HCT116 (cell line): ENCODE measurements at regions not wholly inside any gene's neighbourhood (a gene's known extent, or its start where the extent isn't known, plus 50 kb on each side); places are given as distances from the start of the nearest gene placed in this dataset.
"Not testable (repeated sequence)": the region's sequence is repeated elsewhere in the genome, so short reads cannot be mapped to it uniquely, and the experiment has no call there.

Experiments
- ATAC-seq: fragments of 200-7000 bp; cut with Tn5 transposase; 2 replicates; pipeline ENCODE4 v1.9.1; 2020; ENCODE audit warnings: mild to moderate bottlenecking, moderate library complexity
- BruUV-seq: library from RNA; stranded (reverse); fragments of 400-500 nt; replicated peaks from 2 replicates; lab custom pipeline; 2021; lab: Mats Ljungman, UMichigan
- CTCF ChIA-PET: fragments of 300-600 bp; sonication (Branson Sonifier 250); formaldehyde crosslinking; loops from one replicate; lab custom pipeline; 2021; ENCODE audit warnings: antibody characterized with exemption; lab: Charles Lee
- POLR2A ChIA-PET: fragments of 300-600, 350-600 bp; sonication (Branson Sonifier 250); formaldehyde crosslinking; loops from one replicate; lab custom pipeline; 2021; ENCODE audit warnings: antibody characterized with exemption; lab: Charles Lee
- RAD21 ChIA-PET, 2 experiments: fragments of 300-600 bp; sonication (Branson Sonifier 250); formaldehyde crosslinking; loops; one replicate each; lab custom pipeline; 2023; ENCODE audit warnings: low total read pairs in 2 of 2; ENCODE audit not compliant: uncharacterized antibody in 2 of 2, unreplicated experiment in 2 of 2, low non-redundant PET in 1 of 2; lab: Charles Lee
- DNase-seq: peaks from one replicate; pipeline ENCODE4 v3.0.0-alpha.2; 2010; ENCODE audit warnings: low read depth, low spot score
- H2AFZ ChIP-seq: fragments of 200-600 bp; shearing (Covaris generic), sonication (generic); 2 replicates; pipeline ENCODE4 v1.6.1; 2017; ENCODE audit warnings: low read depth, mixed run types, mixed read lengths, antibody characterized with exemption, low read length; ENCODE audit not compliant: poor library complexity, severe bottlenecking
- H3K27ac ChIP-seq: 2 replicates; pipeline ENCODE4 v1.5.1; 2012; ENCODE audit warnings: low read depth, low read length
- H3K27me3 ChIP-seq: fragments of 200-600 bp; sonication (generic); 2 replicates; pipeline ENCODE4 v1.6.1; 2016; ENCODE audit warnings: mixed run types, low read length, mixed read lengths; ENCODE audit not compliant: insufficient read depth
- H3K36me3 ChIP-seq, 2 experiments: fragments of 200-500 bp in 1 of 2; fragments of 200-600 bp in 1 of 2; sonication (Bioruptor generic) in 1 of 2; sonication (generic) in 1 of 2; 2 replicates each; pipeline versions ENCODE4 v1.5.1 to v1.6.1; 2014 to 2016; ENCODE audit warnings: low read length in 2 of 2, inconsistent platforms in 1 of 2, mixed read lengths in 1 of 2, mixed run types in 1 of 2; ENCODE audit not compliant: insufficient read depth in 2 of 2, control insufficient read depth in 1 of 2
- H3K4me1 ChIP-seq, 2 experiments: fragments of 200-600 bp in 1 of 2; sonication (generic) in 1 of 2; 2 replicates each; pipeline versions ENCODE4 v1.5.1 to v1.6.1; 2012 to 2017; ENCODE audit warnings: low read length in 2 of 2, inconsistent platforms in 1 of 2, mild to moderate bottlenecking in 1 of 2, mixed read lengths in 1 of 2, mixed run types in 1 of 2, moderate library complexity in 1 of 2; ENCODE audit not compliant: insufficient read depth in 2 of 2, control insufficient read depth in 1 of 2
- H3K4me2 ChIP-seq: fragments of 200-600 bp; sonication (generic); 2 replicates; pipeline ENCODE4 v1.6.1; 2017; ENCODE audit warnings: mixed run types, low read length, mixed read lengths
- H3K4me3 ChIP-seq, 2 experiments: fragments of 200-600 bp in 1 of 2; sonication (generic) in 1 of 2; replicated peaks in 1 of 2; 2 replicates each; pipeline ENCODE4 v1.5.1; 2011 to 2016; ENCODE audit warnings: low read length in 2 of 2, control low read depth in 1 of 2, low read depth in 1 of 2, mild to moderate bottlenecking in 1 of 2, mixed read lengths in 1 of 2, mixed run types in 1 of 2
- H3K79me2 ChIP-seq: fragments of 200-600 bp; sonication (generic); 2 replicates; pipeline ENCODE4 v1.6.1; 2017; ENCODE audit warnings: mild to moderate bottlenecking, mixed run types, low read length, moderate library complexity, mixed read lengths; ENCODE audit not compliant: insufficient read depth
- H3K9ac ChIP-seq: fragments of 200-600 bp; sonication (generic); 2 replicates; pipeline ENCODE4 v1.6.1; 2016; ENCODE audit warnings: low read length, mixed read lengths
- H3K9me2 ChIP-seq: fragments of 200-600 bp; sonication (generic), shearing (Covaris generic); 2 replicates; pipeline ENCODE4 v1.6.1; 2017; ENCODE audit warnings: mixed run types, mild to moderate bottlenecking, moderate library complexity; ENCODE audit not compliant: insufficient read depth
- H3K9me3 ChIP-seq, 2 experiments: fragments of 200-500 bp in 1 of 2; fragments of 200-600 bp in 1 of 2; sonication (Bioruptor generic) in 1 of 2; sonication (generic) in 1 of 2; 2 replicates each; pipeline ENCODE4 v1.6.1; 2014 to 2017; ENCODE audit warnings: low read length in 2 of 2, mixed read lengths in 2 of 2, inconsistent platforms in 1 of 2, low read depth in 1 of 2, mild to moderate bottlenecking in 1 of 2, mixed run types in 1 of 2, moderate library complexity in 1 of 2; ENCODE audit not compliant: control insufficient read depth in 1 of 2, insufficient read depth in 1 of 2
- H4K20me1 ChIP-seq: fragments of 200-600 bp; sonication (generic), shearing (Covaris generic); 2 replicates; pipeline ENCODE4 v1.6.1; 2017; ENCODE audit warnings: mixed run types, mild to moderate bottlenecking, moderate library complexity; ENCODE audit not compliant: insufficient read depth
- ATF3 ChIP-seq: IDR thresholded peaks from 2 replicates; pipeline ENCODE4 v1.6.1; 2012
- CTCF ChIP-seq, 3 experiments: fragments of 200-600 bp in 1 of 3; sonication (generic) in 1 of 3; IDR thresholded peaks in 2 of 3; conservative IDR thresholded peaks in 1 of 3; 2 replicates each; pipeline ENCODE4 v1.5.1; 2012 to 2017; ENCODE audit warnings: low read depth in 2 of 3, low read length in 2 of 3, antibody characterized with exemption in 1 of 3, borderline replicate concordance in 1 of 3, control low read depth in 1 of 3, mild to moderate bottlenecking in 1 of 3, mixed read lengths in 1 of 3, mixed run types in 1 of 3, moderate library complexity in 1 of 3; ENCODE audit not compliant: insufficient read depth in 1 of 3
- EGR1 ChIP-seq: IDR thresholded peaks from 2 replicates; pipeline ENCODE4 v1.6.1; 2012; ENCODE audit warnings: low read depth
- EZH2phosphoT487 ChIP-seq: fragments of 200-600 bp; IDR thresholded peaks from 2 replicates; pipeline ENCODE4 v1.6.1; 2018; ENCODE audit warnings: antibody characterized with exemption, borderline replicate concordance
- MAX ChIP-seq: IDR thresholded peaks from 2 replicates; pipeline ENCODE4 v1.6.1; 2012
- POLR2AphosphoS5 ChIP-seq: IDR thresholded peaks from 2 replicates; pipeline ENCODE4 v1.6.1; 2011; ENCODE audit warnings: mild to moderate bottlenecking, low read depth, low read length, moderate library complexity
- SIN3A ChIP-seq: IDR thresholded peaks from 2 replicates; pipeline ENCODE4 v1.6.1; 2012; ENCODE audit warnings: low read depth
- SP1 ChIP-seq: IDR thresholded peaks from 2 replicates; pipeline ENCODE4 v1.6.1; 2012; ENCODE audit warnings: low read depth
- SRF ChIP-seq: IDR thresholded peaks from 2 replicates; pipeline ENCODE4 v1.6.1; 2012; ENCODE audit warnings: low read depth
- YY1 ChIP-seq: IDR thresholded peaks from 2 replicates; pipeline ENCODE4 v1.6.1; 2011; ENCODE audit warnings: low read length, low read depth, moderate library complexity, mild to moderate bottlenecking; ENCODE audit not compliant: insufficient replicate concordance; ENCODE audit errors: extremely low read depth
- ZBTB33 ChIP-seq: IDR thresholded peaks from 2 replicates; pipeline ENCODE4 v1.6.1; 2011; ENCODE audit warnings: mild to moderate bottlenecking, low read length, moderate library complexity; ENCODE audit not compliant: insufficient replicate concordance; ENCODE audit errors: extremely low read depth
- ZFX ChIP-seq: fragments of 450-650 bp; IDR thresholded peaks from 2 replicates; pipeline ENCODE4 v1.6.1; 2017
- intact Hi-C: fragments of 100-400 bp; cut with micrococcal nuclease; formaldehyde crosslinking; loops from 2 replicates; pipeline ENCODE4 v1.10.0; 2022

- H3K4me2 ChIP-seq, ATAC-seq, CTCF ChIA-PET, DNase-seq, intact Hi-C loops, H3K27ac ChIP-seq, H4K20me1 ChIP-seq, H3K4me3 ChIP-seq, RAD21 ChIA-PET, H3K4me1 ChIP-seq, H2AFZ ChIP-seq, H3K9ac ChIP-seq, BruUV-seq, H3K36me3 ChIP-seq, H3K9me3 ChIP-seq, POLR2A ChIA-PET, H3K9me2 ChIP-seq, H3K79me2 ChIP-seq: not testable (repeated sequence)
- H3K27me3 ChIP-seq: peaks cover 12% of the 10 kb centered on the region
Measured at GRCh38 chr4:54409270-54409817, 180.3 kb downstream of the PDGFRA start.

GRCh38 chr4:54414545-54414944, 185.5 kb downstream of the PDGFRA start:
- no peak for ATAC-seq
- Histone ChIP-seq H3K27me3 (no peaks in the 10 kb centered on the region), H3K4me2 (no peak overlapping the region), H3K79me2 (no peaks in the 10 kb centered on the region), H3K4me1 (no peaks in the 10 kb centered on the region), H3K9me2 (no peaks in the 10 kb centered on the region), H3K27ac (no peak overlapping the region), H4K20me1 (no peaks in the 10 kb centered on the region), H3K36me3 (no peaks in the 10 kb centered on the region), H3K4me3 (no peak overlapping the region), H3K9me3 (0 out of 4 replicates have a peak, but pooled peaks cover 0 to 3% of the 10 kb centered on the region in 2 experiments), H2AFZ (no peak overlapping the region), H3K9ac (no peak overlapping the region)
- RAD21 ChIA-PET: no interaction called here
- no peak for DNase-seq
- CTCF ChIA-PET: no interaction called here
- BruUV-seq: no TSS peak
- POLR2A ChIA-PET: no interaction called here
- intact Hi-C loops: no loop called here
- TF ChIP-seq SRF: no peak
- TF ChIP-seq MAX: no peak
- TF ChIP-seq ZBTB33: no peak
- no peak for TF ChIP-seq EZH2phosphoT487
- no peak for TF ChIP-seq ATF3
- no peak for TF ChIP-seq POLR2AphosphoS5
- TF ChIP-seq ZFX: no peak
- TF ChIP-seq CTCF (IDR thresholded peaks at IDR 0.05 in 2 of 3, conservative IDR thresholded peaks at IDR 0.05 in 1 of 3; ENCODE audit: borderline replicate concordance in 1 of 3, insufficient read depth in 1 of 3, low read depth in 2 of 3, low read length in 2 of 3): no peak
- TF ChIP-seq YY1: no peak
- no peak for TF ChIP-seq SP1
- no peak for TF ChIP-seq SIN3A
- no peak for TF ChIP-seq EGR1
